GM23338 (cell line): ENCODE measurements at regions not wholly inside any gene's neighbourhood (a gene's known extent, or its start where the extent isn't known, plus 50 kb on each side); places are given as distances from the start of the nearest gene placed in this dataset.

Source experiments
- CREB1 ChIP-seq: fragments of 250-450 bp; sonication (Bioruptor Pico); IDR thresholded peaks from 2 replicates; pipeline ENCODE4 v1.5.0; 2020; ENCODE audit warnings: low read depth, mild to moderate bottlenecking, moderate library complexity
- CTCF ChIP-seq, 2 experiments: fragments of 200-600 bp in 1 of 2; sonication (generic) in 1 of 2; conservative IDR thresholded peaks; 2 replicates each; pipeline versions ENCODE4 v1.5.1 to v1.6.1; 2016 to 2017; ENCODE audit warnings: antibody characterized with exemption in 2 of 2, low read depth in 2 of 2, mild to moderate bottlenecking in 2 of 2, moderate library complexity in 1 of 2
- EZH2 ChIP-seq: fragments of 200-600 bp; sonication (generic); IDR thresholded peaks from one replicate; pipeline ENCODE4 v1.8.0; 2017; ENCODE audit warnings: antibody characterized with exemption, mild to moderate bottlenecking, low read depth; ENCODE audit not compliant: unreplicated experiment
- JUNB ChIP-seq: IDR thresholded peaks from one replicate; pipeline ENCODE4 v1.6.1; 2016; ENCODE audit warnings: antibody characterized with exemption; ENCODE audit not compliant: unreplicated experiment
- POLR2AphosphoS5 ChIP-seq: IDR thresholded peaks from 2 replicates; pipeline ENCODE4 v1.6.1; 2016; ENCODE audit warnings: antibody characterized with exemption, low read depth
- REST ChIP-seq: IDR thresholded peaks from one replicate; pipeline ENCODE4 v1.6.1; 2018; ENCODE audit warnings: antibody characterized with exemption; ENCODE audit not compliant: unreplicated experiment
- ZNF331 ChIP-seq: fragments of 250-450 bp; sonication (Bioruptor Pico); IDR thresholded peaks from 2 replicates; pipeline ENCODE4 v1.5.0; 2020; ENCODE audit warnings: low read depth, mild to moderate bottlenecking, moderate library complexity

GRCh38 chr1:82700476-82700875 is 899.7 kb downstream of the ADGRL2 start:
- TF ChIP-seq CREB1 = no peak
- no peak for TF ChIP-seq CTCF (conservative IDR thresholded peaks at IDR 0.05; ENCODE audit: low read depth in 2 of 2)
- no peak for TF ChIP-seq POLR2AphosphoS5
- no peak for TF ChIP-seq JUNB
- TF ChIP-seq EZH2 = no peak
- TF ChIP-seq ZNF331 (CRISPR knock-in tag) = no peak
- no peak for TF ChIP-seq REST
